NOMO-1 treated with DMSO at 0.1 percent for 48 hours (cell line): ENCODE measurements at regions not wholly inside any gene's neighbourhood (a gene's known extent, or its start where the extent isn't known, plus 50 kb on each side); places are given as distances from the start of the nearest gene placed in this dataset.
"Not testable (repeated sequence)": the region's sequence is repeated elsewhere in the genome, so short reads cannot be mapped to it uniquely, and the experiment has no call there.

Source experiments
- DNase-seq: peaks from one replicate; lab custom pipeline; 2025; ENCODE audit not compliant: unreplicated experiment; lab: John Stamatoyannopoulos, UW

DNA sequence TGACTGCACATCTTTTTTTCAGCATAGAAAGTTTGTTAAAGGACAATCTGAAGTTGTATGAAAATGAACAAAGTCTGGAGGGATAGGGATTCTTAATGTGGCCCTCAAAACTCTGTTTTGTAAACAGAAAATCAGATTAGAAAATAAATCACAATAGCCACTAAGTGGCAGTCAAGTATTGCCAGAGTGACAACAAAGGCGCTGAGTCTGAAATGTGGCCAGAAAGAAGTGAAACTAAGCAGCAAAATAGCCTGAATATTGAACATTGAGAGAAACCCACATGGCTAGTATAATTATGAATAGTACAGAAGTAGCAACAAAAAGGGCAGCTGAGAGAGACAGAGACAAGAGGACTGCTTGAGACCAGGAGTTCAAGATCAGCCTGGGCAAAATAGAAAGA is 81.1 kb upstream of the CT45A1 start:
- peak; percentile 59 for DNase-seq

DNA sequence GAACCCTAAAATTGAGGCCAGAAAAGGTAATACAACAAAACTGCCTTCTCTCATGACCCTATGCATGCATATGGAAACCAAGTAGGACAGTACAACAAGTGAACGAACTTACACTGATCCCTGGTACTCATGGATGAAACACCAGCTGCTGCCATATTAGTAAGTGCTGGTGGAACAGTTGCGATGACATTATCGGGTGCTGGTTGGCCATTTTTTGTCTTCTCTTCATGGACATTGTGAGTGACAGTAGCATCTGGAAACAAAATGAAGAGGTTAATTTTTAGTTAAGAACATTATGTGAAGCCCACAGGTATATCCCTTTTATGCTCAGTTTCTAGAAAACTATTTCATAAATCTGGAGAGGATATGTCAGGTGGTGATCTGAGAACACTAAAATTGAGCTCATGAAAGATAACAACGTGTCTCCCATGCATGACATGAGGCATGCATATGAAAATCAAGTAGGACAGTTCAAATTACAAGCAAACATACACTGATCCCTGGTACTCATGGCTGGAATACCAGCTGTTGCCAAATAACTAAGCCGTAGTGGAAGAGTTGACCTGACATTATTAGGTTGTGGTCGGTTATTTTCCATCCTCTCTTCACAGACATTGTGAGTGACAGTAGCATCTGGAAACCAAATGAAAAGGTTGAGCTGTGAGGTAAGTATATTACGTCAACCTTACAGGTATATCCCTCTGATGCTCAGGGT is 74.2 kb upstream of the CT45A1 start:
- no peak for DNase-seq

DNA sequence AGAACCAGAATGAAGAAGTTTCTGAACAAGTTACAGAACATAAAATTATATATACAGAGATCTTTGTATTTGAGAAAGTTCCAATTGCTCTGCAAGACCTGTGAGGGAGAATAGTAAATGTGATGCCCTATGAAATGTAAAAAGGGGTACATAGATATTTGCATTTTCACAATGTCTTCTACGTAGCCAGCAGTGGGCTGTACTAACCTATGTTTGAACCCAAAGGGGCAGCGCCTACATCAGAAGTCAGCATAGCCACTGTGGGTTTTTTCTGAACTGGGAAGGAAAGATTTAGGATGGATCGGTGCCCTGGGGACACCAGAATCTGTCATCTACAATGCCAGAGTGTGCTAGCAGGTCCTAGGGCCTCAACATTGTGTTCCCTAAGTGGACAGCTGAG is 69.5 kb upstream of the CT45A1 start:
- no peak for DNase-seq

DNA sequence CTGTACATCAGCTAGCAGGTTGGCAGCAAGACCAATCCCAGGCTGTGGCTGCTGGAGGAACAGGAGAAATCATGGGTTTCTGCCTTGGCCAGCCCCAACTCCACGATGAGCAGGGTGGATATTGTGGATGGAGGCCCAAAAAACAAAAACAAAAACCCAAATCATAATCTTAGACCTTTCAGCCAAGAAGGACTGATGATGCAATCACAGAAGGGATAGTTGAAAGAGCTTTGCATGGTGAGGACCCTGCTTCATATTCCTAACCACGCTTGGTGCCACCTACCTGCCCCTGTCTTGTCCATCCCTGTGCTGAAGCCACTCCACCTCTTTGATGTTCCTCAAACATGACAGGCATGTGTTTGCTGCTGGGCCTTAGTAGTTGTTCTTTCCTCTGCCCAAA is 68.8 kb upstream of the CT45A1 start:
- DNase-seq: no peak

DNA sequence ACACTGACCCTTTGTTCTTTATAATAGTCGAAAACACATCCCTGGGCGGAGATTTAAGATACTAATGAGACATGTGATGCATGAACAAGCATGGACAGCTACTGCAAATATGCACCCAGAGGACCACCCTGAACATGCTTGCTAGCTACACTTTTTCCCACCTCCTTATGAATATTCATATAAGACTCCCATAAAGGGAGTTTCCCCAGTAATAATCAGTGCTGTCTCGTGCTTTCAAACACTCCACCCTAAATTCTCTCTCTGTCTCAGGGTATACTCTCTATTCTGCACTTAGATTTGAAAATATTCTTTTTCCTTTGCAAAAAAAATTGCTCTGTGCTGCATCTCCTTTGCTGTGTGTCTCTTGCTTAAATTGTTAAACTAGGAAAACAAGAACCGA is 64.4 kb upstream of the CT45A1 start:
- no peak for DNase-seq

DNA sequence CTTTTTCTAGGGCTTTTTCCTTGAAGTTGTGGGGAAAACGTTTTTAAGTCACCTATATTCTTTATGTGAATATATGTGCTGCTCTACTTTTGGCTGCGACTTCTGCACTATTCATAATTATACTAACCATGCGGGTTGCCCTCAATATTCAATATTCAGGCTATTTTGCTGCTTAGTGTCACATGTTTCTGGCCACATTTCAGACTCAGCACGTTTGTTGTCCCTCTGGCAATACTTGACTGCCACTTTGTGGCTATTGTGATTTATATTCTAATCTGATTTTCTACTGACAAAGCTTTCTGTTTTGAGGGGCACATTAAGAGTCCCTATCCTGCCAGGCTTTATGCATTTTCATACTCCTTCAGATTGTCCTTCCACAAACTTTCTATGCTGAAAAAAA is 63.9 kb upstream of the CT45A1 start:
- DNase-seq: no peak

DNA sequence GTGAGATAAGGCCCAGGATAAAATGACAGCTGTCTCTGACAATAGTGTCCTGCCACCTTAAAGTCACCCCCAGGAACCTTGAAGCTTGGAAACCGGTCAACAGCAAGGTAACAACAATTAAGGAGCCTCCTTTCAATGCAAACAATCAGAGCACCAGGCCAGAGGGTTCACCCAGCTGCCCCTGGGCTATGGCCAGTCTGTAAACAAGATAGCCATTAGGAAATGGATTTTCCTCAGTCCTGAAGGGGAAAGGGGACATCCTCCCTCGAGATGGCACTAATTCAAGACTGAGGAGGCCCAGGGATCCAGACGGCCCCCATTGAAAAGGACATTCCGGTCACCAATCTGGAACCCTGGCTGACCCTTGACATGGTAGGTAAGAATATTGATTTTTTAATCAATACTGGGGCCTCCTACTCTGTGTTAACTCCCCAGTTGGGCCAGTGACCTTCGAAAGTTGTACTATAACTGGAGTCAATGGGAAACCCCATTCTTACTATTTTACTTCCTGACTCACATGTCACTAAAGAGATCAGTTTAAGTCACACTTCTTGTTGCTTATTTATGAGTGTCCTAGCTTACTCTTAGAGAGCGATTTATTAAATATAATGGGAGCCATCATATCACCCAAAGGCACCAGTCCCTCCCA is 61.7 kb upstream of the CT45A1 start:
- DNase-seq: no peak

DNA sequence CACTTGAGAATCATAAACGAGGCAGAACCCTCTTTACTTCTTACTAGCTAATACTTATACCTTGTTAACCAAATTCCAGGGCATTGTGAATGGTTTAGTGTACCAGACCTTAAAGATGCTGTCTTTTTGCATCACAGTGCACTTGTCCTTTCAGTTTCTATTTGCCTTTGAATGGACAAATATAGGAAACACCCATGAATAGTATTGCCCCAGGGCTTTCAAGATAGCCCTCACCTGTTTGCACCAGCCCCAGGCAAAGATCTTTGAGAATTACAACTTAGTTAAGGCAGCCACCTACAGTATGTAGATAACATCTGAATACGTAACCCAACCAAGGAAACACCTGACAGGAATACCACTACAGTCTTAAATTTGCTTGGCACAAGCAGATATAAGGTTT is 60.8 kb upstream of the CT45A1 start:
- DNase-seq: no peak

DNA sequence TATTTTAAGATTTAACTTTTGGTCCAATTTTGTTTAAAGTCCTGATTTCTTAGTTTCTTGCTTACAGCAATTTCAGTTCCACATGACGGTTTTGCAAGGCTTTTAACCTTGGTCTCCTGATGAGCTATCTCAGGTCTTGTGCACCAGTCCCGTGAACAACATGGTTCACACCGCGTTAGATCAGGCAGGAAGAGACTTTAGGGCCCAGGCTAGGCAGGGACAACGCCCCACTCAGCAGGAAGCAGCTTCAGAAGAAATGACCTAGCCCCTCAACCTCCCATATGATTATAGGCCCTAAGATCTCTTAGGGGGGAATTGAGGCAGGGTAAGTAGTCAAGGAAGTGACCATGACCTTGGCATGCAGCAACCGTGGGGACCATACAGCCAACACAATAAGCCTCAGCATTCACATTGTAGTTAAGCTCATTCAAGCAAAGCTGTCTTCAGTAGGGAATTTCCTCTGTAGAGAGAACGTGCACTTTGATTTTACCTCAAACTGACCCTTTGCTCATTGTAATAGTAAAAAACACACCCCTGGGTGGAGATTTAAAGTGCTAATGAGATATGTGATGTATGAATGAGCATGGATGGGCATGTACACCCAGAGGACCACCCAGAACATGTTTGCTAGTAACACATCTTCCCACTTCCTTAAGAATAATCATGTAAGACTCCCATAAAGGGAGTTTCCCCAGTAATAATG is 55.3 kb upstream of the CT45A1 start:
- DNase-seq: not testable (repeated sequence)
